ENCODE measurements at regions not wholly inside any gene's neighbourhood (a gene's known extent, or its start where the extent isn't known, plus 50 kb on each side); places are given as distances from the start of the nearest gene placed in this dataset.

DNA sequence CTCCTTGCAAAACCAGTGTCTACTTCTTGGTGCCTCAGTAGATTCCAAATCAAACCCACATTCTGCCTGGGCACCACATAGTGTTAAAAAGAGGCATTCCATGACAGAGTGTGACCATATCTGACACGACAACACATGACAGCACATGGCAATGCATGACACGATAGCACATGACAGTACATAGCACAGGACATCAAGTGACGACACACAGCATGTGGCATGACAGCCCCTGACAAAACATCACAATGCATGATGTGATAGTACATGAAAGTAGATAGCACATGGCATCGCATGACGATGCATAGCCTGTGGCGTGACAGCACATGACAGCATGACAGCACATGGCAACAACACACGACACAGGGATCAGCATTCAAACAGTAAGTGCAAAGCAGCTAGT is 845.9 kb upstream of the SALL3 start:
- TF ChIP-seq SUZ12 (IDR thresholded peaks at IDR 0.05; ENCODE audit: extremely low read depth, insufficient read depth, insufficient read length) (no peak), YY1 (IDR thresholded peaks at IDR 0.05; ENCODE audit: insufficient read depth, insufficient read length) (no peak)
